Naive thymus-derived CD4-positive, alpha-beta T cell (primary cell): ENCODE measurements at regions not wholly inside any gene's neighbourhood (a gene's known extent, or its start where the extent isn't known, plus 50 kb on each side); places are given as distances from the start of the nearest gene placed in this dataset.

ENCODE experiments used
- ATAC-seq: fragments of 150-1000 bp; cut with Tn5 transposase; 2 replicates; pipeline ENCODE4 v1.10.0; 2021; ENCODE audit warnings: mild to moderate bottlenecking, moderate library complexity
- CTCF ChIA-PET: fragments of 350-600 bp; sonication (Branson Sonifier 250); formaldehyde crosslinking; loops from one replicate; lab custom pipeline; 2021; ENCODE audit warnings: antibody characterized with exemption; lab: Charles Lee
- POLR2A ChIA-PET: fragments of 350-600 bp; sonication (Branson Sonifier 250); formaldehyde crosslinking; loops from one replicate; lab custom pipeline; 2021; ENCODE audit warnings: antibody characterized with exemption, inconsistent platforms; lab: Charles Lee
- DNase-seq, 9 donors: peaks; one replicate each; pipeline versions ENCODE4 v3.0.0 to v3.0.0-alpha.2; 2020 to 2022; ENCODE audit warnings: mixed read lengths in 1 of 9
- H3K27ac ChIP-seq: one replicate; pipeline ENCODE4 v1.7.0; 2013; ENCODE audit warnings: mild to moderate bottlenecking, low read depth, low read length, moderate library complexity
- H3K27me3 ChIP-seq, 2 donors: one replicate each; pipeline ENCODE4 v1.7.0; 2013; ENCODE audit warnings: low read length in 2 of 2, mild to moderate bottlenecking in 2 of 2, moderate library complexity in 2 of 2; ENCODE audit not compliant: control insufficient read depth in 2 of 2, insufficient read depth in 2 of 2
- H3K36me3 ChIP-seq, 3 experiments: 1 replicate in 2 of 3; 2 replicates in 1 of 3; pipeline ENCODE4 v1.7.0; 2013; ENCODE audit warnings: low read length in 3 of 3, mild to moderate bottlenecking in 3 of 3, moderate library complexity in 1 of 3; ENCODE audit not compliant: insufficient read depth in 3 of 3, control insufficient read depth in 2 of 3
- H3K4me1 ChIP-seq, 2 donors: one replicate each; pipeline ENCODE4 v1.7.0; 2013; ENCODE audit warnings: low read length in 2 of 2, mild to moderate bottlenecking in 2 of 2, moderate library complexity in 1 of 2; ENCODE audit not compliant: control insufficient read depth in 2 of 2, insufficient read depth in 2 of 2
- H3K4me3 ChIP-seq: 2 replicates; pipeline ENCODE4 v1.7.0; 2013; ENCODE audit warnings: mild to moderate bottlenecking, low read length
- H3K9me3 ChIP-seq, 3 experiments: 1 replicate in 2 of 3; 2 replicates in 1 of 3; pipeline ENCODE4 v1.7.0; 2013; ENCODE audit warnings: low read length in 3 of 3; ENCODE audit not compliant: control insufficient read depth in 2 of 3
- H3K27ac Mint-ChIP-seq, 9 donors: one replicate each; pipeline ENCODE4 v1.8.0; 2020 to 2022; ENCODE audit warnings: mixed read lengths in 9 of 9, mild to moderate bottlenecking in 8 of 9, moderate library complexity in 5 of 9, inconsistent platforms in 2 of 9
- H3K27me3 Mint-ChIP-seq, 5 donors: one replicate each; pipeline ENCODE4 v1.8.0; 2021 to 2022; ENCODE audit warnings: mixed read lengths in 5 of 5, mild to moderate bottlenecking in 1 of 5
- H3K36me3 Mint-ChIP-seq, 5 donors: one replicate each; pipeline ENCODE4 v1.8.0; 2020 to 2022; ENCODE audit warnings: mixed read lengths in 5 of 5, mild to moderate bottlenecking in 3 of 5, inconsistent platforms in 1 of 5
- H3K4me1 Mint-ChIP-seq, 7 donors: one replicate each; pipeline ENCODE4 v1.8.0; 2020 to 2022; ENCODE audit warnings: mixed read lengths in 7 of 7, mild to moderate bottlenecking in 3 of 7, inconsistent platforms in 1 of 7
- H3K4me3 Mint-ChIP-seq, 10 donors: one replicate each; pipeline ENCODE4 v1.8.0; 2020 to 2022; ENCODE audit warnings: mild to moderate bottlenecking in 10 of 10, mixed read lengths in 10 of 10, moderate library complexity in 6 of 10, inconsistent platforms in 2 of 10
- H3K9me3 Mint-ChIP-seq, 11 donors: one replicate each; pipeline ENCODE4 v1.8.0; 2020 to 2022; ENCODE audit warnings: mixed read lengths in 11 of 11, mild to moderate bottlenecking in 4 of 11, inconsistent platforms in 1 of 11, moderate library complexity in 1 of 11
- intact Hi-C, 2 donors: fragments of 100-400 bp; cut with micrococcal nuclease; formaldehyde crosslinking; loops; one replicate each; pipeline ENCODE4 v1.15.1; 2023

DNA sequence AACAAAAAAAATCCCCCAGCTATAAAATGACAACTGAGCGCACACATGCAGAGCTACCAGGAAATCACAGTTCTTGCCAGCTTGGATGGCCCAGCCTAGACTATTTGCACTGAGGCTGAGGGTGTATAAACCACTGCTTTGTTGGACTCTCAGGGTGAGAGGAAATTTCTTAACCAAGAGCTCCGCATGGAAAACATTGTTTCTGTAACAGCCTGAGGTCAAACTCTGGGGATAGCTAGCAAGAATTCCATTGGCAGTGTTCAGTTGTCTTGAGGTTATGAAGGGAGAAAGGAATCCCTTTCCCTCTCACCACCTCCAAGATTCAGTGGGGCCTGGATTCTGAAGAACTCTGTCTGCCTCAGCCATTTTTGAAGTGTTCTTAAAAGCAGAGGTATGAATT is 360.0 kb downstream of the OSTF1 start:
- Mint-ChIP-seq H3K27me3 (peaks cover 0 to 16% (median 0%) of the 10 kb centered on the region in 5 donors), H3K36me3 (no peaks in the 10 kb centered on the region), H3K9me3 (peaks cover 0 to 8% (median 0%) of the 10 kb centered on the region in 11 donors), H3K4me3 (no peak overlapping the region), H3K4me1 (peaks cover 0 to under 1% (median 0%) of the 10 kb centered on the region in 7 donors), H3K27ac (no peak overlapping the region)
- Histone ChIP-seq H3K27ac (no peak overlapping the region), H3K9me3 (no peaks in the 10 kb centered on the region), H3K27me3 (no peaks in the 10 kb centered on the region), H3K4me3 (no peak overlapping the region), H3K4me1 (no peaks in the 10 kb centered on the region), H3K36me3 (no peaks in the 10 kb centered on the region)
- intact Hi-C loops, result no loop called here
- ChIA-PET POLR2A (no interaction called here), CTCF (no interaction called here)
- ATAC-seq (no peak), DNase-seq (no peak)

GRCh38 chr9:75448955-75449354 is 360.6 kb downstream of the OSTF1 start:
- no peaks in the 10 kb centered on the region for H3K36me3 ChIP-seq
- H3K4me3 Mint-ChIP-seq, result no peak overlapping the region
- H3K9me3 ChIP-seq, result no peaks in the 10 kb centered on the region
- H3K4me3 ChIP-seq, result no peak overlapping the region
- H3K27me3 Mint-ChIP-seq, result peaks cover 0 to 16% (median under 1%) of the 10 kb centered on the region in 5 donors
- H3K27me3 ChIP-seq, result no peaks in the 10 kb centered on the region
- no peaks in the 10 kb centered on the region for H3K4me1 ChIP-seq
- H3K27ac ChIP-seq, result no peak overlapping the region
- ChIA-PET CTCF (no interaction called here), POLR2A (no interaction called here)
- peaks cover 0 to 4% (median 0%) of the 10 kb centered on the region in 11 donors for H3K9me3 Mint-ChIP-seq
- ATAC-seq, result no peak
- intact Hi-C loops, result no loop called here
- no peak for DNase-seq
- H3K4me1 Mint-ChIP-seq, result peaks cover 0 to 2% (median 0%) of the 10 kb centered on the region in 7 donors
- H3K36me3 Mint-ChIP-seq, result no peaks in the 10 kb centered on the region
- H3K27ac Mint-ChIP-seq, result no peak overlapping the region

GRCh38 chr9:75451045-75451444 is 362.7 kb downstream of the OSTF1 start:
- CTCF ChIA-PET, result no interaction called here
- Mint-ChIP-seq H3K4me3 (no peak overlapping the region), H3K27ac (no peak overlapping the region), H3K4me1 (peaks cover 0 to 2% (median 0%) of the 10 kb centered on the region in 7 donors), H3K9me3 (no peaks in the 10 kb centered on the region), H3K27me3 (peaks cover 0 to 16% (median 3%) of the 10 kb centered on the region in 5 donors), H3K36me3 (no peaks in the 10 kb centered on the region)
- H3K4me3 ChIP-seq, result no peak overlapping the region
- H3K36me3 ChIP-seq, result no peaks in the 10 kb centered on the region
- no peaks in the 10 kb centered on the region for H3K27me3 ChIP-seq
- no peak overlapping the region for H3K27ac ChIP-seq
- POLR2A ChIA-PET, result no interaction called here
- intact Hi-C loops, result no loop called here
- H3K9me3 ChIP-seq, result no peaks in the 10 kb centered on the region
- DNase-seq (no peak), ATAC-seq (no peak)
- no peaks in the 10 kb centered on the region for H3K4me1 ChIP-seq

DNA sequence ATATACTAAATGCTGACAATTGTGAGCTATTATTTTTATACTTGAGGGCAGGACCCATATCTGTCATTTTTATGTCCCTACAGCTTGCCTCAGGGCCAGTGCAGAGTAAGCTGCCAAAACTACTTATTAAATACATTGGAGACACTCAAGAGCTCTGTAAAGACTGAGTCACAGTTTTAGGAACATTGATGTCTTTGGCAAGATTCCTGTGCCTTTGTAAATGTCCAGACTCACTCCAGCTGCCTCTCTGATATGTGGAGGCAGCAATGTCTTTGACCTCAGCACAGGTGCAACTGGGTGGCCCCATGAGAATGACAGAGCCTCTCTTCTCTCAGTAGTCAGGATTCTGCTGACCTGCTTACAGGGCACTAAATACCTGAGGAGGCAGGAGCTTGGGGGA is 363.2 kb downstream of the OSTF1 start:
- no peaks in the 10 kb centered on the region for H3K36me3 ChIP-seq
- no peaks in the 10 kb centered on the region for H3K4me1 ChIP-seq
- Mint-ChIP-seq H3K27me3 (peaks cover 0 to 16% (median 3%) of the 10 kb centered on the region in 5 donors), H3K36me3 (no peaks in the 10 kb centered on the region), H3K4me1 (peaks cover 0 to 2% (median 0%) of the 10 kb centered on the region in 7 donors), H3K27ac (peak overlapping the region in 1 of 9 donors; percentile 43), H3K4me3 (no peak overlapping the region), H3K9me3 (no peaks in the 10 kb centered on the region)
- ChIA-PET POLR2A (no interaction called here), CTCF (no interaction called here)
- no peak overlapping the region for H3K4me3 ChIP-seq
- no peaks in the 10 kb centered on the region for H3K9me3 ChIP-seq
- H3K27me3 ChIP-seq, result no peaks in the 10 kb centered on the region
- intact Hi-C loops, result no loop called here
- H3K27ac ChIP-seq, result no peak overlapping the region
- no peak for DNase-seq
- ATAC-seq, result no peak

DNA sequence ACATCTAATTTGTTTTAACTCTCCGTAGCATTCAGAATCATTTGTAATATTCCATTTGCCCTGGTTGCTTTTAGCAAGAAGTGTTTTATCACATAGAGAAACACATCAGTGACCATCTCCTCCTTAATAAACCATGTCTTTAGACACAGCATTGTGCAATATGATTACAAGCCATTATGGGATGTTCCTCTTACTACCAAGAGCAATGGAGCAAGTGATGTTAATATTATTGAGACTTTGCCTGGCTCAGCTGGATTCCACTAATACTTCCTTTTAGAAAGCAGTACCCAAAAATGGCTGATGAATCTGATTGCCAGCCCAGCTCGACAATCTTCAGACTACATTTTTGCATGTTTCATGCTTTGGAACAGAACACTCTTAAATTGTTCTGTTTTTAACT is 364.2 kb downstream of the OSTF1 start:
- intact Hi-C loops, result no loop called here
- no peaks in the 10 kb centered on the region for H3K27me3 ChIP-seq
- POLR2A ChIA-PET, result no interaction called here
- no peak overlapping the region for H3K4me3 ChIP-seq
- Mint-ChIP-seq H3K27ac (no peak overlapping the region), H3K4me3 (no peak overlapping the region), H3K4me1 (peaks cover 0 to 2% (median 0%) of the 10 kb centered on the region in 7 donors), H3K9me3 (no peaks in the 10 kb centered on the region), H3K27me3 (peaks cover 0 to 16% (median 3%) of the 10 kb centered on the region in 5 donors), H3K36me3 (no peaks in the 10 kb centered on the region)
- CTCF ChIA-PET, result interaction anchor here (0.6 kb wide), 1 partner anchor 245 kb away, joined by 4 read pairs; no protein-coding TSS in a partner anchor
- ATAC-seq (no peak), DNase-seq (no peak)
- H3K27ac ChIP-seq, result no peak overlapping the region
- no peaks in the 10 kb centered on the region for H3K36me3 ChIP-seq
- no peaks in the 10 kb centered on the region for H3K9me3 ChIP-seq
- no peaks in the 10 kb centered on the region for H3K4me1 ChIP-seq

GRCh38 chr9:75454043-75454442 is 365.7 kb downstream of the OSTF1 start:
- Mint-ChIP-seq H3K4me1 (peaks cover 0 to 2% (median 0%) of the 10 kb centered on the region in 7 donors), H3K36me3 (no peaks in the 10 kb centered on the region), H3K27me3 (peaks cover 0 to 16% (median 6%) of the 10 kb centered on the region in 5 donors), H3K9me3 (no peaks in the 10 kb centered on the region), H3K4me3 (no peak overlapping the region), H3K27ac (no peak overlapping the region)
- ChIA-PET POLR2A (no interaction called here), CTCF (no interaction called here)
- H3K4me3 ChIP-seq, result no peak overlapping the region
- H3K4me1 ChIP-seq, result no peaks in the 10 kb centered on the region
- no peak for ATAC-seq
- no peaks in the 10 kb centered on the region for H3K27me3 ChIP-seq
- no peaks in the 10 kb centered on the region for H3K36me3 ChIP-seq
- H3K27ac ChIP-seq, result no peak overlapping the region
- no peak for DNase-seq
- intact Hi-C loops, result no loop called here
- no peaks in the 10 kb centered on the region for H3K9me3 ChIP-seq

- POLR2A ChIA-PET, result no interaction called here
- Histone ChIP-seq H3K36me3 (no peaks in the 10 kb centered on the region), H3K27ac (no peak overlapping the region), H3K9me3 (no peaks in the 10 kb centered on the region), H3K27me3 (no peaks in the 10 kb centered on the region), H3K4me1 (no peaks in the 10 kb centered on the region), H3K4me3 (no peak overlapping the region)
- no peak overlapping the region for H3K4me3 Mint-ChIP-seq
- peaks cover 0 to 2% (median 0%) of the 10 kb centered on the region in 7 donors for H3K4me1 Mint-ChIP-seq
- CTCF ChIA-PET, result no interaction called here
- DNase-seq, result no peak
- H3K27ac Mint-ChIP-seq, result no peak overlapping the region
- peaks cover 0 to 2% (median 0%) of the 10 kb centered on the region in 11 donors for H3K9me3 Mint-ChIP-seq
- no peaks in the 10 kb centered on the region for H3K36me3 Mint-ChIP-seq
- no peak for ATAC-seq
- H3K27me3 Mint-ChIP-seq, result peaks cover 0 to 16% (median 6%) of the 10 kb centered on the region in 5 donors
- intact Hi-C loops, result no loop called here
Observed at GRCh38 chr9:75454891-75455290, 366.6 kb downstream of the OSTF1 start.
